ENCODE measurements at regions not wholly inside any gene's neighbourhood (a gene's known extent, or its start where the extent isn't known, plus 50 kb on each side); places are given as distances from the start of the nearest gene placed in this dataset.

GRCh38 chr4:96039803-96040436 lies 200.0 kb downstream of the PDHA2 start:
- TF ChIP-seq JUND (IDR thresholded peaks at IDR 0.05; ENCODE audit: low read depth, low read length) (no peak), BHLHE40 (IDR thresholded peaks at IDR 0.05; ENCODE audit: borderline replicate concordance in 1 of 2, low read depth in 2 of 2, low read length in 1 of 2) (no peak), TARDBP (IDR thresholded peaks at IDR 0.05; ENCODE audit: borderline replicate concordance) (no peak), EP300 (IDR thresholded peaks at IDR 0.05; ENCODE audit: borderline replicate concordance in 1 of 2, control insufficient read depth in 1 of 2, low read depth in 2 of 2, low read length in 2 of 2) (no peak), POLR2AphosphoS2 (IDR thresholded peaks at IDR 0.05; ENCODE audit: low read depth, low read length) (no peak), ZBED1 (IDR thresholded peaks at IDR 0.05; ENCODE audit: borderline replicate concordance) (no peak), TAF1 (IDR thresholded peaks at IDR 0.05; ENCODE audit: borderline replicate concordance, low read depth, low read length) (no peak)
- TF ChIP-seq, protein P1, sequence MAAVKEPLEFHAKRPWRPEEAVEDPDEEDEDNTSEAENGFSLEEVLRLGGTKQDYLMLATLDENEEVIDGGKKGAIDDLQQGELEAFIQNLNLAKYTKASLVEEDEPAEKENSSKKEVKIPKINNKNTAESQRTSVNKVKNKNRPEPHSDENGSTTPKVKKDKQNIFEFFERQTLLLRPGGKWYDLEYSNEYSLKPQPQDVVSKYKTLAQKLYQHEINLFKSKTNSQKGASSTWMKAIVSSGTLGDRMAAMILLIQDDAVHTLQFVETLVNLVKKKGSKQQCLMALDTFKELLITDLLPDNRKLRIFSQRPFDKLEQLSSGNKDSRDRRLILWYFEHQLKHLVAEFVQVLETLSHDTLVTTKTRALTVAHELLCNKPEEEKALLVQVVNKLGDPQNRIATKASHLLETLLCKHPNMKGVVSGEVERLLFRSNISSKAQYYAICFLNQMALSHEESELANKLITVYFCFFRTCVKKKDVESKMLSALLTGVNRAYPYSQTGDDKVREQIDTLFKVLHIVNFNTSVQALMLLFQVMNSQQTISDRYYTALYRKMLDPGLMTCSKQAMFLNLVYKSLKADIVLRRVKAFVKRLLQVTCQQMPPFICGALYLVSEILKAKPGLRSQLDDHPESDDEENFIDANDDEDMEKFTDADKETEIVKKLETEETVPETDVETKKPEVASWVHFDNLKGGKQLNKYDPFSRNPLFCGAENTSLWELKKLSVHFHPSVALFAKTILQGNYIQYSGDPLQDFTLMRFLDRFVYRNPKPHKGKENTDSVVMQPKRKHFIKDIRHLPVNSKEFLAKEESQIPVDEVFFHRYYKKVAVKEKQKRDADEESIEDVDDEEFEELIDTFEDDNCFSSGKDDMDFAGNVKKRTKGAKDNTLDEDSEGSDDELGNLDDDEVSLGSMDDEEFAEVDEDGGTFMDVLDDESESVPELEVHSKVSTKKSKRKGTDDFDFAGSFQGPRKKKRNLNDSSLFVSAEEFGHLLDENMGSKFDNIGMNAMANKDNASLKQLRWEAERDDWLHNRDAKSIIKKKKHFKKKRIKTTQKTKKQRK (IDR thresholded peaks at IDR 0.05; ENCODE audit: low read depth, low read length) = no peak

Data from GM12878 (cell line).